ENCODE measurements at regions not wholly inside any gene's neighbourhood (a gene's known extent, or its start where the extent isn't known, plus 50 kb on each side); places are given as distances from the start of the nearest gene placed in this dataset.

- Histone ChIP-seq H3K4me2 (no peak overlapping the region), H3K4me1 (ENCODE audit: low read depth, poor library complexity, severe bottlenecking) (no peaks in the 10 kb centered on the region), H3K9ac (no peak overlapping the region), H3K4me3 (IDR thresholded peaks at IDR 0.05; ENCODE audit: insufficient read depth, low read depth, low read length) (no peak overlapping the region), H3K27me3 (ENCODE audit: insufficient read depth, low read depth) (no peaks in the 10 kb centered on the region), H3K27ac (no peak overlapping the region), H2AFZ (ENCODE audit: low read depth) (no peak overlapping the region), H3K36me3 (ENCODE audit: insufficient read depth) (no peaks in the 10 kb centered on the region), H3K79me2 (ENCODE audit: insufficient read depth, low read depth) (no peaks in the 10 kb centered on the region), H4K20me1 (ENCODE audit: insufficient read depth) (no peaks in the 10 kb centered on the region)
- TF ChIP-seq, protein P1, sequence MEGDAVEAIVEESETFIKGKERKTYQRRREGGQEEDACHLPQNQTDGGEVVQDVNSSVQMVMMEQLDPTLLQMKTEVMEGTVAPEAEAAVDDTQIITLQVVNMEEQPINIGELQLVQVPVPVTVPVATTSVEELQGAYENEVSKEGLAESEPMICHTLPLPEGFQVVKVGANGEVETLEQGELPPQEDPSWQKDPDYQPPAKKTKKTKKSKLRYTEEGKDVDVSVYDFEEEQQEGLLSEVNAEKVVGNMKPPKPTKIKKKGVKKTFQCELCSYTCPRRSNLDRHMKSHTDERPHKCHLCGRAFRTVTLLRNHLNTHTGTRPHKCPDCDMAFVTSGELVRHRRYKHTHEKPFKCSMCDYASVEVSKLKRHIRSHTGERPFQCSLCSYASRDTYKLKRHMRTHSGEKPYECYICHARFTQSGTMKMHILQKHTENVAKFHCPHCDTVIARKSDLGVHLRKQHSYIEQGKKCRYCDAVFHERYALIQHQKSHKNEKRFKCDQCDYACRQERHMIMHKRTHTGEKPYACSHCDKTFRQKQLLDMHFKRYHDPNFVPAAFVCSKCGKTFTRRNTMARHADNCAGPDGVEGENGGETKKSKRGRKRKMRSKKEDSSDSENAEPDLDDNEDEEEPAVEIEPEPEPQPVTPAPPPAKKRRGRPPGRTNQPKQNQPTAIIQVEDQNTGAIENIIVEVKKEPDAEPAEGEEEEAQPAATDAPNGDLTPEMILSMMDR (conservative IDR thresholded peaks at IDR 0.05; ENCODE audit: low read depth, low read length) = peak; percentile 79
These were observed 333.9 kb upstream of the FSTL5 start for GRCh38 chr4:162497564-162498167.

DNA sequence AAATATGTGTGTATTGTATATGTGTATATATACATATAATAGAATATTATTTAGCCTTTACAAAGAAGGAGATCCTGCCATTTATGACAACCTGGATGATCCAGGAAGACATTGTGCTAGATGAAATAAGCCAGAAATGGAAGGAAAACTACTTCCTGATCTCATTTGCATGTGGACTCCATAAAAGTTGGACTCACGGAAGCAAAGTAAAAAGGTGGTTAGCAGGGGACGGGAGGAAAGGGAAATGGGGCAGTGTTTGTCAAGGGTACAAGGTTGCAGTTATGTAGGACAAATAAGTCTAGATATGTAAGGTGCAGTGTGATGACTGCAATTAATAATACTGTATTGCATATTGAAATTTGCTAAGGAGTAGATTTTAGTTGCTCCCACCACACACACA, 331.1 kb upstream of the FSTL5 start:
- no peaks in the 10 kb centered on the region for H3K36me3 ChIP-seq (ENCODE audit: insufficient read depth)
- no peak overlapping the region for H2AFZ ChIP-seq (ENCODE audit: low read depth)
- TF ChIP-seq, protein P1 (conservative IDR thresholded peaks at IDR 0.05; ENCODE audit: low read depth, low read length) = no peak
- H3K79me2 ChIP-seq (ENCODE audit: insufficient read depth, low read depth) = no peaks in the 10 kb centered on the region
- no peaks in the 10 kb centered on the region for H3K4me1 ChIP-seq (ENCODE audit: low read depth, poor library complexity, severe bottlenecking)
- H3K4me3 ChIP-seq (IDR thresholded peaks at IDR 0.05; ENCODE audit: insufficient read depth, low read depth, low read length) = no peak overlapping the region
- no peak overlapping the region for H3K9ac ChIP-seq
- H3K27ac ChIP-seq = no peak overlapping the region
- H4K20me1 ChIP-seq (ENCODE audit: insufficient read depth) = no peaks in the 10 kb centered on the region
- H3K27me3 ChIP-seq (ENCODE audit: insufficient read depth, low read depth) = no peaks in the 10 kb centered on the region
- no peak overlapping the region for H3K4me2 ChIP-seq

GRCh38 chr4:162485486-162485885, 321.7 kb upstream of the FSTL5 start:
- H2AFZ ChIP-seq (ENCODE audit: low read depth) = no peak overlapping the region
- no peaks in the 10 kb centered on the region for H3K36me3 ChIP-seq (ENCODE audit: insufficient read depth)
- H3K4me2 ChIP-seq = no peak overlapping the region
- H3K27ac ChIP-seq = no peak overlapping the region
- no peaks in the 10 kb centered on the region for H3K79me2 ChIP-seq (ENCODE audit: insufficient read depth, low read depth)
- no peaks in the 10 kb centered on the region for H3K27me3 ChIP-seq (ENCODE audit: insufficient read depth, low read depth)
- H3K4me1 ChIP-seq (ENCODE audit: low read depth, poor library complexity, severe bottlenecking) = no peaks in the 10 kb centered on the region
- TF ChIP-seq, protein P1 (conservative IDR thresholded peaks at IDR 0.05; ENCODE audit: low read depth, low read length) = no peak
- no peaks in the 10 kb centered on the region for H4K20me1 ChIP-seq (ENCODE audit: insufficient read depth)
- no peak overlapping the region for H3K9ac ChIP-seq
- H3K4me3 ChIP-seq (IDR thresholded peaks at IDR 0.05; ENCODE audit: insufficient read depth, low read depth, low read length) = no peak overlapping the region

GRCh38 chr4:162475246-162475645, 311.4 kb upstream of the FSTL5 start:
- Histone ChIP-seq H2AFZ (ENCODE audit: low read depth) (no peak overlapping the region), H4K20me1 (ENCODE audit: insufficient read depth) (no peaks in the 10 kb centered on the region), H3K36me3 (ENCODE audit: insufficient read depth) (no peaks in the 10 kb centered on the region), H3K9ac (no peak overlapping the region), H3K4me3 (IDR thresholded peaks at IDR 0.05; ENCODE audit: insufficient read depth, low read depth, low read length) (no peak overlapping the region), H3K4me2 (no peak overlapping the region), H3K27me3 (ENCODE audit: insufficient read depth, low read depth) (no peaks in the 10 kb centered on the region), H3K27ac (no peak overlapping the region), H3K4me1 (ENCODE audit: low read depth, poor library complexity, severe bottlenecking) (no peaks in the 10 kb centered on the region), H3K79me2 (ENCODE audit: insufficient read depth, low read depth) (no peaks in the 10 kb centered on the region)
- TF ChIP-seq, protein P1 (conservative IDR thresholded peaks at IDR 0.05; ENCODE audit: low read depth, low read length) = no peak
